ENCODE measurements at regions not wholly inside any gene's neighbourhood (a gene's known extent, or its start where the extent isn't known, plus 50 kb on each side); places are given as distances from the start of the nearest gene placed in this dataset.

GRCh38 chr21:16815243-16815642, 697.6 kb upstream of the CXADR start:
- TF ChIP-seq, protein P1, sequence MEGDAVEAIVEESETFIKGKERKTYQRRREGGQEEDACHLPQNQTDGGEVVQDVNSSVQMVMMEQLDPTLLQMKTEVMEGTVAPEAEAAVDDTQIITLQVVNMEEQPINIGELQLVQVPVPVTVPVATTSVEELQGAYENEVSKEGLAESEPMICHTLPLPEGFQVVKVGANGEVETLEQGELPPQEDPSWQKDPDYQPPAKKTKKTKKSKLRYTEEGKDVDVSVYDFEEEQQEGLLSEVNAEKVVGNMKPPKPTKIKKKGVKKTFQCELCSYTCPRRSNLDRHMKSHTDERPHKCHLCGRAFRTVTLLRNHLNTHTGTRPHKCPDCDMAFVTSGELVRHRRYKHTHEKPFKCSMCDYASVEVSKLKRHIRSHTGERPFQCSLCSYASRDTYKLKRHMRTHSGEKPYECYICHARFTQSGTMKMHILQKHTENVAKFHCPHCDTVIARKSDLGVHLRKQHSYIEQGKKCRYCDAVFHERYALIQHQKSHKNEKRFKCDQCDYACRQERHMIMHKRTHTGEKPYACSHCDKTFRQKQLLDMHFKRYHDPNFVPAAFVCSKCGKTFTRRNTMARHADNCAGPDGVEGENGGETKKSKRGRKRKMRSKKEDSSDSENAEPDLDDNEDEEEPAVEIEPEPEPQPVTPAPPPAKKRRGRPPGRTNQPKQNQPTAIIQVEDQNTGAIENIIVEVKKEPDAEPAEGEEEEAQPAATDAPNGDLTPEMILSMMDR (IDR thresholded peaks at IDR 0.05; ENCODE audit: low read depth, low read length) = no peak
- TF ChIP-seq EZH2phosphoT487 (IDR thresholded peaks at IDR 0.05; ENCODE audit: low read depth) = no peak
